Central memory CD8-positive, alpha-beta T cell (primary cell): ENCODE measurements at regions not wholly inside any gene's neighbourhood (a gene's known extent, or its start where the extent isn't known, plus 50 kb on each side); places are given as distances from the start of the nearest gene placed in this dataset.

Source experiments
- ATAC-seq: fragments of 150-1000 bp; cut with Tn5 transposase; replicated peaks from 2 replicates; pipeline ENCODE4 v1.10.0; 2022; ENCODE audit warnings: mild to moderate bottlenecking, moderate FRiP score, moderate number of reproducible peaks; ENCODE audit not compliant: poor library complexity, severe bottlenecking; ENCODE audit errors: extremely low read depth
- DNase-seq, 2 donors: peaks; one replicate each; pipeline ENCODE4 v3.0.0; 2021; ENCODE audit warnings: low spot score in 2 of 2
- H3K27ac Mint-ChIP-seq: one replicate; pipeline ENCODE4 v1.8.0; 2022; ENCODE audit warnings: low read depth, mild to moderate bottlenecking, moderate library complexity, mixed read lengths
- H3K27me3 Mint-ChIP-seq: one replicate; pipeline ENCODE4 v1.8.0; 2022; ENCODE audit warnings: mixed read lengths
- H3K36me3 Mint-ChIP-seq: one replicate; pipeline ENCODE4 v1.8.0; 2022; ENCODE audit warnings: mild to moderate bottlenecking, moderate library complexity, mixed read lengths; ENCODE audit not compliant: insufficient read depth
- H3K4me1 Mint-ChIP-seq: one replicate; pipeline ENCODE4 v1.8.0; 2022; ENCODE audit warnings: mixed read lengths
- H3K4me3 Mint-ChIP-seq: one replicate; pipeline ENCODE4 v1.8.0; 2022; ENCODE audit warnings: mild to moderate bottlenecking, moderate library complexity, mixed read lengths
- H3K9me3 Mint-ChIP-seq: one replicate; pipeline ENCODE4 v1.8.0; 2022; ENCODE audit warnings: mixed read lengths

- Mint-ChIP-seq H3K4me3 (no peak overlapping the region), H3K27me3 (peaks cover 13% of the 10 kb centered on the region), H3K27ac (no peak overlapping the region), H3K4me1 (no peaks in the 10 kb centered on the region), H3K36me3 (no peaks in the 10 kb centered on the region), H3K9me3 (peaks cover 16% of the 10 kb centered on the region)
- ATAC-seq, result no peak
- DNase-seq, result no peak
Observed at GRCh38 chr12:58186914-58187313, 245.5 kb downstream of the ATP23 start.

- no peaks in the 10 kb centered on the region for H3K36me3 Mint-ChIP-seq
- no peak overlapping the region for H3K27ac Mint-ChIP-seq
- no peaks in the 10 kb centered on the region for H3K4me1 Mint-ChIP-seq
- peaks cover 17% of the 10 kb centered on the region for H3K9me3 Mint-ChIP-seq
- no peak overlapping the region for H3K4me3 Mint-ChIP-seq
- no peak for ATAC-seq
- no peak for DNase-seq
- peaks cover 24% of the 10 kb centered on the region for H3K27me3 Mint-ChIP-seq
Observed at GRCh38 chr12:58189030-58189429, 247.7 kb downstream of the ATP23 start.

GRCh38 chr12:58189893-58190292 is 248.5 kb downstream of the ATP23 start:
- H3K4me1 Mint-ChIP-seq, result no peaks in the 10 kb centered on the region
- ATAC-seq (no peak), DNase-seq (no peak)
- no peak overlapping the region for H3K4me3 Mint-ChIP-seq
- no peaks in the 10 kb centered on the region for H3K36me3 Mint-ChIP-seq
- H3K27ac Mint-ChIP-seq, result no peak overlapping the region
- peaks cover 17% of the 10 kb centered on the region for H3K9me3 Mint-ChIP-seq
- H3K27me3 Mint-ChIP-seq, result peaks cover 27% of the 10 kb centered on the region

- no peak for ATAC-seq
- Mint-ChIP-seq H3K27me3 (peaks cover 34% of the 10 kb centered on the region), H3K4me3 (no peak overlapping the region), H3K4me1 (no peaks in the 10 kb centered on the region), H3K36me3 (no peaks in the 10 kb centered on the region), H3K27ac (no peak overlapping the region), H3K9me3 (peaks cover 17% of the 10 kb centered on the region)
- DNase-seq, result no peak
Observed at GRCh38 chr12:58190618-58191017, 249.3 kb downstream of the ATP23 start.

GRCh38 chr12:58196971-58197370 is 255.6 kb downstream of the ATP23 start:
- Mint-ChIP-seq H3K4me3 (no peak overlapping the region), H3K4me1 (no peaks in the 10 kb centered on the region), H3K27ac (no peak overlapping the region), H3K27me3 (peaks cover 82% of the 10 kb centered on the region), H3K36me3 (peaks cover 3% of the 10 kb centered on the region), H3K9me3 (peaks cover 6% of the 10 kb centered on the region)
- no peak for ATAC-seq
- no peak for DNase-seq

- peaks cover 53% of the 10 kb centered on the region for H3K27me3 Mint-ChIP-seq
- no peaks in the 10 kb centered on the region for H3K4me1 Mint-ChIP-seq
- ATAC-seq, result no peak
- no peak overlapping the region for H3K27ac Mint-ChIP-seq
- no peak overlapping the region for H3K4me3 Mint-ChIP-seq
- H3K9me3 Mint-ChIP-seq, result no peaks in the 10 kb centered on the region
- no peak for DNase-seq
- H3K36me3 Mint-ChIP-seq, result no peaks in the 10 kb centered on the region
Observed at GRCh38 chr12:58202933-58203718, 261.8 kb downstream of the ATP23 start.

GRCh38 chr12:58204071-58204470 is 262.7 kb downstream of the ATP23 start:
- ATAC-seq (no peak), DNase-seq (no peak)
- Mint-ChIP-seq H3K4me1 (no peaks in the 10 kb centered on the region), H3K9me3 (no peaks in the 10 kb centered on the region), H3K27me3 (peaks cover 50% of the 10 kb centered on the region), H3K36me3 (no peaks in the 10 kb centered on the region), H3K27ac (no peak overlapping the region), H3K4me3 (no peak overlapping the region)

- H3K27ac Mint-ChIP-seq, result no peak overlapping the region
- H3K27me3 Mint-ChIP-seq, result peaks cover 32% of the 10 kb centered on the region
- no peak overlapping the region for H3K4me3 Mint-ChIP-seq
- H3K36me3 Mint-ChIP-seq, result no peaks in the 10 kb centered on the region
- no peaks in the 10 kb centered on the region for H3K4me1 Mint-ChIP-seq
- no peak for DNase-seq
- no peak for ATAC-seq
- no peaks in the 10 kb centered on the region for H3K9me3 Mint-ChIP-seq
Observed at GRCh38 chr12:58206876-58207275, 265.5 kb downstream of the ATP23 start.

- H3K36me3 Mint-ChIP-seq, result no peaks in the 10 kb centered on the region
- no peaks in the 10 kb centered on the region for H3K9me3 Mint-ChIP-seq
- no peak overlapping the region for H3K4me3 Mint-ChIP-seq
- DNase-seq, result no peak
- no peaks in the 10 kb centered on the region for H3K4me1 Mint-ChIP-seq
- no peak for ATAC-seq
- H3K27me3 Mint-ChIP-seq, result peaks cover 37% of the 10 kb centered on the region
- no peak overlapping the region for H3K27ac Mint-ChIP-seq
Observed at GRCh38 chr12:58211211-58211610, 269.8 kb downstream of the ATP23 start.

- ATAC-seq, result no peak
- H3K27ac Mint-ChIP-seq, result no peak overlapping the region
- no peak overlapping the region for H3K4me3 Mint-ChIP-seq
- H3K4me1 Mint-ChIP-seq, result no peaks in the 10 kb centered on the region
- no peak for DNase-seq
- no peaks in the 10 kb centered on the region for H3K36me3 Mint-ChIP-seq
- H3K27me3 Mint-ChIP-seq, result peaks cover 20% of the 10 kb centered on the region
- no peaks in the 10 kb centered on the region for H3K9me3 Mint-ChIP-seq
Observed at GRCh38 chr12:58217130-58217529, 275.8 kb downstream of the ATP23 start.

- H3K27me3 Mint-ChIP-seq, result no peaks in the 10 kb centered on the region
- DNase-seq, result no peak
- no peaks in the 10 kb centered on the region for H3K4me1 Mint-ChIP-seq
- no peaks in the 10 kb centered on the region for H3K36me3 Mint-ChIP-seq
- H3K4me3 Mint-ChIP-seq, result no peak overlapping the region
- H3K9me3 Mint-ChIP-seq, result peaks cover 1% of the 10 kb centered on the region
- no peak overlapping the region for H3K27ac Mint-ChIP-seq
- no peak for ATAC-seq
Observed at GRCh38 chr12:58224536-58225105, 283.3 kb downstream of the ATP23 start.

- H3K4me1 Mint-ChIP-seq, result no peaks in the 10 kb centered on the region
- peaks cover 6% of the 10 kb centered on the region for H3K9me3 Mint-ChIP-seq
- no peak for DNase-seq
- H3K4me3 Mint-ChIP-seq, result no peak overlapping the region
- no peaks in the 10 kb centered on the region for H3K36me3 Mint-ChIP-seq
- ATAC-seq, result no peak
- H3K27me3 Mint-ChIP-seq, result no peaks in the 10 kb centered on the region
- no peak overlapping the region for H3K27ac Mint-ChIP-seq
Observed at GRCh38 chr12:58225203-58225877, 284.0 kb downstream of the ATP23 start.

- peaks cover 33% of the 10 kb centered on the region for H3K27me3 Mint-ChIP-seq
- no peaks in the 10 kb centered on the region for H3K36me3 Mint-ChIP-seq
- no peak for DNase-seq
- ATAC-seq, result no peak
- H3K4me1 Mint-ChIP-seq, result no peaks in the 10 kb centered on the region
- no peak overlapping the region for H3K4me3 Mint-ChIP-seq
- H3K9me3 Mint-ChIP-seq, result peaks cover 12% of the 10 kb centered on the region
- no peak overlapping the region for H3K27ac Mint-ChIP-seq
Observed at GRCh38 chr12:58233886-58234285, 292.5 kb downstream of the ATP23 start.
